Keratinocyte (primary cell): ENCODE measurements at regions not wholly inside any gene's neighbourhood (a gene's known extent, or its start where the extent isn't known, plus 50 kb on each side); places are given as distances from the start of the nearest gene placed in this dataset.

Source experiments
- DNase-seq: peaks from one replicate; pipeline ENCODE4 v3.0.0-alpha.2; 2011; ENCODE audit warnings: low read depth, missing footprints, low spot score
- FAIRE-seq: peaks from 2 replicates; lab custom pipeline; 2011; peaks lifted over from hg19 to GRCh38; lab: Jason Lieb, UNC
- H2AFZ ChIP-seq: 2 replicates; pipeline ENCODE4 v1.6.0; 2012; ENCODE audit warnings: low read length, control low read depth, inconsistent platforms; ENCODE audit not compliant: control insufficient read depth
- H3K27ac ChIP-seq: 2 replicates; pipeline ENCODE4 v1.5.1; 2011; ENCODE audit warnings: low read length; ENCODE audit not compliant: control insufficient read depth, insufficient read depth
- H3K27me3 ChIP-seq: 3 replicates; pipeline ENCODE4 v1.6.0; 2011; ENCODE audit warnings: low read length; ENCODE audit not compliant: control insufficient read depth, insufficient read depth; ENCODE audit errors: extremely low read depth
- H3K36me3 ChIP-seq, 2 experiments: 2 replicates in 1 of 2; 3 replicates in 1 of 2; pipeline ENCODE4 v1.5.1; 2011; ENCODE audit warnings: low read length in 2 of 2, mild to moderate bottlenecking in 1 of 2; ENCODE audit not compliant: control insufficient read depth in 2 of 2, insufficient read depth in 2 of 2; ENCODE audit errors: extremely low read depth in 1 of 2
- H3K4me1 ChIP-seq: 3 replicates; pipeline ENCODE4 v1.5.1; 2011; ENCODE audit warnings: low read length; ENCODE audit not compliant: control insufficient read depth, insufficient read depth; ENCODE audit errors: extremely low read depth
- H3K4me2 ChIP-seq: 3 replicates; pipeline ENCODE4 v1.6.0; 2011; ENCODE audit warnings: low read depth, low read length; ENCODE audit not compliant: control insufficient read depth, insufficient read depth; ENCODE audit errors: extremely low read depth
- H3K4me3 ChIP-seq, 3 experiments: fragments of 200-600 bp in 1 of 3; sonication (generic) in 1 of 3; 2 replicates in 2 of 3; 3 replicates in 1 of 3; pipeline ENCODE4 v1.5.1; 2011 to 2016; ENCODE audit warnings: low read length in 3 of 3, mild to moderate bottlenecking in 3 of 3, control low read depth in 2 of 3, inconsistent platforms in 1 of 3, low read depth in 1 of 3, mixed read lengths in 1 of 3, mixed run types in 1 of 3, moderate library complexity in 1 of 3; ENCODE audit not compliant: control insufficient read depth in 2 of 3, insufficient read depth in 2 of 3; ENCODE audit errors: extremely low read depth in 1 of 3
- H3K79me2 ChIP-seq: 2 replicates; pipeline ENCODE4 v1.6.0; 2012; ENCODE audit warnings: low read length; ENCODE audit not compliant: control insufficient read depth, insufficient read depth
- H3K9ac ChIP-seq: 3 replicates; pipeline ENCODE4 v1.6.0; 2011; ENCODE audit warnings: low read length; ENCODE audit not compliant: control insufficient read depth, insufficient read depth; ENCODE audit errors: extremely low read depth
- H3K9me1 ChIP-seq: 3 replicates; pipeline ENCODE4 v1.6.0; 2011; ENCODE audit warnings: low read length; ENCODE audit not compliant: control insufficient read depth, insufficient read depth; ENCODE audit errors: extremely low read depth
- H3K9me3 ChIP-seq: 2 replicates; pipeline ENCODE4 v1.5.1; 2012; ENCODE audit warnings: low read depth, low read length; ENCODE audit not compliant: control insufficient read depth
- H4K20me1 ChIP-seq: 3 replicates; pipeline ENCODE4 v1.6.0; 2011; ENCODE audit warnings: low read length; ENCODE audit not compliant: control insufficient read depth, insufficient read depth; ENCODE audit errors: extremely low read depth
- EZH2 ChIP-seq: IDR thresholded peaks from one replicate; pipeline ENCODE4 v1.6.1; 2012; ENCODE audit warnings: inconsistent platforms, mild to moderate bottlenecking, low read length, moderate library complexity
- dilution Hi-C: fragments of 300-500 bp; cut with MboI; formaldehyde crosslinking; loops from one replicate; pipeline ENCODE4 v1.7.0; 2020; ENCODE audit warnings: low sequenced_read_pairs; ENCODE audit not compliant: extremely low pct_ligation_motif_present
- TF ChIP-seq, protein P1 (sequence below), 3 experiments: IDR thresholded peaks in 1 of 3; conservative IDR thresholded peaks in 1 of 3; optimal IDR thresholded peaks in 1 of 3; 2 replicates in 2 of 3; 3 replicates in 1 of 3; pipeline versions ENCODE3 to v1.5.1; 2011; ENCODE audit warnings: low read length in 3 of 3, mild to moderate bottlenecking in 3 of 3, moderate library complexity in 2 of 3, control low read depth in 1 of 3, inconsistent platforms in 1 of 3; ENCODE audit not compliant: insufficient read depth in 2 of 3; ENCODE audit errors: extremely low read depth in 1 of 3

DNA sequence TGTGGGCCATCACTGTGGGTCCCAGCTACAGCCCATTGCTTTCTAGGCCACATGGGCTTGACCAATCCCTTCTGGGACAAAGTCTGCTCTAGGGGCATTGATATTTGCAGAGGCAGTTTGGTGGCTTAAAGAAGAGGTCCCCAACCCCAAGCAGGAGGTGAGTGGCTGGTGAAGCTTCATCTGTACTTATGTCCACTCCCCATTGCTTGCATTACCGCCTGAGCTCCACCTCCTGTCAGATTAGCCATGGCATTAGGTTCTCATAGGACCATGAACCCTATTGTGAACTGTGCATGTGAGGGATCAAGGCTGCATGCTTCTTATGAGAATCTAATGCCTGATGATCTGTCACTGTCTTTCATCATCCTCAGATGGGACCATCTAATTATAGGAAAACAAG lies 54.4 kb upstream of the CADM1 start:
- Histone ChIP-seq H4K20me1 (no peaks in the 10 kb centered on the region), H3K4me1 (no peaks in the 10 kb centered on the region), H3K4me2 (no peak overlapping the region), H3K4me3 (no peak overlapping the region), H3K79me2 (no peaks in the 10 kb centered on the region), H3K9me1 (no peaks in the 10 kb centered on the region), H2AFZ (no peak overlapping the region), H3K9me3 (no peaks in the 10 kb centered on the region), H3K27me3 (no peaks in the 10 kb centered on the region), H3K9ac (no peak overlapping the region), H3K27ac (no peak overlapping the region), H3K36me3 (no peaks in the 10 kb centered on the region)
- TF ChIP-seq, protein P1, sequence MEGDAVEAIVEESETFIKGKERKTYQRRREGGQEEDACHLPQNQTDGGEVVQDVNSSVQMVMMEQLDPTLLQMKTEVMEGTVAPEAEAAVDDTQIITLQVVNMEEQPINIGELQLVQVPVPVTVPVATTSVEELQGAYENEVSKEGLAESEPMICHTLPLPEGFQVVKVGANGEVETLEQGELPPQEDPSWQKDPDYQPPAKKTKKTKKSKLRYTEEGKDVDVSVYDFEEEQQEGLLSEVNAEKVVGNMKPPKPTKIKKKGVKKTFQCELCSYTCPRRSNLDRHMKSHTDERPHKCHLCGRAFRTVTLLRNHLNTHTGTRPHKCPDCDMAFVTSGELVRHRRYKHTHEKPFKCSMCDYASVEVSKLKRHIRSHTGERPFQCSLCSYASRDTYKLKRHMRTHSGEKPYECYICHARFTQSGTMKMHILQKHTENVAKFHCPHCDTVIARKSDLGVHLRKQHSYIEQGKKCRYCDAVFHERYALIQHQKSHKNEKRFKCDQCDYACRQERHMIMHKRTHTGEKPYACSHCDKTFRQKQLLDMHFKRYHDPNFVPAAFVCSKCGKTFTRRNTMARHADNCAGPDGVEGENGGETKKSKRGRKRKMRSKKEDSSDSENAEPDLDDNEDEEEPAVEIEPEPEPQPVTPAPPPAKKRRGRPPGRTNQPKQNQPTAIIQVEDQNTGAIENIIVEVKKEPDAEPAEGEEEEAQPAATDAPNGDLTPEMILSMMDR (optimal IDR thresholded peaks at IDR 0.05 in 1 of 3, IDR thresholded peaks at IDR 0.05 in 1 of 3, conservative IDR thresholded peaks at IDR 0.05 in 1 of 3; ENCODE audit: extremely low read depth in 1 of 3, insufficient read depth in 2 of 3, low read length in 3 of 3): no peak
- TF ChIP-seq EZH2: no peak
- DNase-seq: no peak
- dilution Hi-C loops: no loop called here
- FAIRE-seq: no peak

DNA sequence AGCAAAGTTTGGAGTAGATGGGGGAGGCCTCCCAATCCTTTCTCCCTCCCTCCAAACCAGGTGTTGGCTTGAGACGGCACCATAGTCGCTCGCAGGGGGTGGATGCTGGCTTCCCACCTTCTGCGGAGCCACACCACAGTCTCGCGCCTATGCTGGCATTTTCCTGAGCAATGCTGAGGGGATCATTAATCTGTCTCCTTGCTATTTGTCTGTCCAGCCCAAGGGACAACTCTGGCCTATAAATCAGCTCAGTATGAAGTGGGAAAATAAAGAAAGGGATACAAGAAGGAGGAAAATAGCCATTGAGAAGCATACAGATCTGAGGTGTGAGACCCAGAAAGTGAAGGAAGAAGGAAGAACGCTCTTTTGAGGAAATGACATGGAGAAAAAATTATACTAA lies 53.5 kb upstream of the CADM1 start:
- no peak for TF ChIP-seq EZH2
- TF ChIP-seq, protein P1 (optimal IDR thresholded peaks at IDR 0.05 in 1 of 3, IDR thresholded peaks at IDR 0.05 in 1 of 3, conservative IDR thresholded peaks at IDR 0.05 in 1 of 3; ENCODE audit: extremely low read depth in 1 of 3, insufficient read depth in 2 of 3, low read length in 3 of 3): no peak
- dilution Hi-C loops: no loop called here
- no peak for FAIRE-seq

More for the DNA sequence above, 53.5 kb upstream of the CADM1 start:
- Histone ChIP-seq H3K79me2 (no peaks in the 10 kb centered on the region), H3K4me2 (no peak overlapping the region), H3K4me3 (no peak overlapping the region), H3K27ac (no peak overlapping the region), H3K9ac (no peak overlapping the region), H3K9me1 (no peaks in the 10 kb centered on the region), H3K9me3 (no peaks in the 10 kb centered on the region), H3K27me3 (no peaks in the 10 kb centered on the region), H2AFZ (no peak overlapping the region), H3K36me3 (no peaks in the 10 kb centered on the region), H3K4me1 (no peaks in the 10 kb centered on the region), H4K20me1 (no peaks in the 10 kb centered on the region)
- no peak for DNase-seq
